SK-N-SH treated with all-trans-retinoic acid at 6 μM for 48 hours (cell line): ENCODE measurements at regions not wholly inside any gene's neighbourhood (a gene's known extent, or its start where the extent isn't known, plus 50 kb on each side); places are given as distances from the start of the nearest gene placed in this dataset.

Experiments
- ATAC-seq: fragments of 200-7000 bp; cut with Tn5 transposase; 3 replicates; pipeline ENCODE4 v1.9.1; 2020; ENCODE audit warnings: mild to moderate bottlenecking, moderate library complexity
- ARNTL ChIP-seq: fragments of 450-650 bp; formaldehyde crosslinking; IDR thresholded peaks from 2 replicates; pipeline ENCODE4 v1.5.0; 2020; ENCODE audit warnings: low read depth, mild to moderate bottlenecking, moderate library complexity, borderline replicate concordance
- BACH2 ChIP-seq: fragments of 250-450 bp; sonication (Bioruptor Pico); IDR thresholded peaks from 2 replicates; pipeline ENCODE4 v1.9.0; 2021; ENCODE audit warnings: mild to moderate bottlenecking, borderline replicate concordance
- CSDC2 ChIP-seq: fragments of 250-450 bp; sonication (Bioruptor Pico); IDR thresholded peaks from 2 replicates; pipeline ENCODE4 v1.5.0; 2020; ENCODE audit warnings: mild to moderate bottlenecking, moderate library complexity
- CSRNP3 ChIP-seq: fragments of 250-450 bp; sonication (Bioruptor Pico); IDR thresholded peaks from 2 replicates; pipeline ENCODE4 v1.5.1; 2021; ENCODE audit warnings: mild to moderate bottlenecking, moderate library complexity
- GLIS3 ChIP-seq: fragments of 250-450 bp; sonication (Bioruptor Pico); IDR thresholded peaks from 2 replicates; pipeline ENCODE4 v1.5.0; 2020; ENCODE audit warnings: mild to moderate bottlenecking, moderate library complexity
- ISL1 ChIP-seq: fragments of 250-450 bp; sonication (Bioruptor Pico); IDR thresholded peaks from 2 replicates; pipeline ENCODE4 v2.1.2; 2022; ENCODE audit warnings: mild to moderate bottlenecking, moderate library complexity
- OSR1 ChIP-seq: fragments of 250-450 bp; sonication (Bioruptor Pico); IDR thresholded peaks from 2 replicates; pipeline ENCODE4 v1.8.0; 2022; ENCODE audit warnings: moderate library complexity, mild to moderate bottlenecking, inconsistent platforms
- POU6F1 ChIP-seq: fragments of 250-450 bp; sonication (Bioruptor Pico); IDR thresholded peaks from 2 replicates; pipeline ENCODE4 v1.8.0; 2021; ENCODE audit warnings: low read depth, mild to moderate bottlenecking, moderate library complexity, borderline replicate concordance
- PPARA ChIP-seq: fragments of 250-450 bp; sonication (Bioruptor Pico); IDR thresholded peaks from 2 replicates; pipeline ENCODE4 v1.5.0; 2020; ENCODE audit warnings: mild to moderate bottlenecking, borderline replicate concordance
- RARB ChIP-seq: fragments of 250-450 bp; sonication (Bioruptor Pico); IDR thresholded peaks from 2 replicates; pipeline ENCODE4 v1.8.0; 2021; ENCODE audit warnings: mild to moderate bottlenecking, moderate library complexity
- SNAI2 ChIP-seq: fragments of 250-450 bp; sonication (Bioruptor Pico); IDR thresholded peaks from 2 replicates; pipeline ENCODE4 v1.5.0; 2020; ENCODE audit warnings: mild to moderate bottlenecking, moderate library complexity
- TCF4 ChIP-seq: fragments of 250-450 bp; sonication (Bioruptor Pico); IDR thresholded peaks from 2 replicates; pipeline ENCODE4 v1.8.0; 2021; ENCODE audit warnings: mild to moderate bottlenecking, moderate library complexity, borderline replicate concordance
- TOX ChIP-seq: fragments of 250-450 bp; sonication (Bioruptor Pico); IDR thresholded peaks from 2 replicates; pipeline ENCODE4 v1.8.0; 2021; ENCODE audit warnings: mild to moderate bottlenecking, moderate library complexity, borderline replicate concordance
- ZC3H10 ChIP-seq: fragments of 250-450 bp; sonication (Bioruptor Pico); IDR thresholded peaks from 2 replicates; pipeline ENCODE4 v1.5.1; 2021; ENCODE audit warnings: mild to moderate bottlenecking, moderate library complexity
- ZFP3 ChIP-seq: fragments of 250-450 bp; sonication (Bioruptor Pico); IDR thresholded peaks from 2 replicates; pipeline ENCODE4 v1.5.0; 2020; ENCODE audit warnings: mild to moderate bottlenecking, moderate library complexity
- ZFP30 ChIP-seq: fragments of 450-650 bp; formaldehyde crosslinking; IDR thresholded peaks from 2 replicates; pipeline ENCODE4 v1.5.0; 2022; ENCODE audit warnings: mild to moderate bottlenecking, moderate library complexity
- ZNF565 ChIP-seq: fragments of 450-650 bp; formaldehyde crosslinking; conservative IDR thresholded peaks from 2 replicates; pipeline ENCODE4 v1.5.0; 2020; ENCODE audit warnings: low read depth, mild to moderate bottlenecking, moderate library complexity
- ZNF70 ChIP-seq: fragments of 450-650 bp; formaldehyde crosslinking; IDR thresholded peaks from 2 replicates; pipeline ENCODE4 v1.5.0; 2020; ENCODE audit warnings: mild to moderate bottlenecking, moderate library complexity
- ZNF8 ChIP-seq: fragments of 450-650 bp; formaldehyde crosslinking; IDR thresholded peaks from 2 replicates; pipeline ENCODE4 v1.5.0; 2020; ENCODE audit warnings: mild to moderate bottlenecking, moderate library complexity
- TF ChIP-seq, protein P1 (sequence below): fragments of 250-450 bp; sonication (Bioruptor Pico); IDR thresholded peaks from 2 replicates; pipeline ENCODE4 v1.5.1; 2020; ENCODE audit warnings: low read depth, mild to moderate bottlenecking, moderate library complexity
- TF ChIP-seq, protein P2 (sequence below): fragments of 250-450 bp; sonication (Bioruptor Pico); IDR thresholded peaks from 2 replicates; pipeline ENCODE4 v1.8.0; 2020; ENCODE audit warnings: mild to moderate bottlenecking, moderate library complexity, borderline replicate concordance
- TF ChIP-seq, protein P3 (sequence below): fragments of 250-450 bp; sonication (Bioruptor Pico); IDR thresholded peaks from 2 replicates; pipeline ENCODE4 v1.5.0; 2020; ENCODE audit warnings: mild to moderate bottlenecking, moderate library complexity

GRCh38 chr14:101137234-101137633, 233.7 kb upstream of the RTL1 start:
- TF ChIP-seq GLIS3 (CRISPR knock-in tag) (no peak), TCF4 (CRISPR knock-in tag) (no peak), ZNF8 (CRISPR knock-in tag) (no peak), CSDC2 (CRISPR knock-in tag) (no peak), ZFP3 (CRISPR knock-in tag) (no peak), SNAI2 (CRISPR knock-in tag) (no peak), ARNTL (CRISPR knock-in tag) (no peak), BACH2 (CRISPR knock-in tag) (no peak), TOX (no peak), OSR1 (no peak), PPARA (no peak), POU6F1 (CRISPR knock-in tag) (no peak), CSRNP3 (CRISPR knock-in tag) (no peak), ZNF565 (no peak), ZFP30 (CRISPR knock-in tag) (no peak), ZC3H10 (CRISPR knock-in tag) (no peak)
- TF ChIP-seq, protein P1, sequence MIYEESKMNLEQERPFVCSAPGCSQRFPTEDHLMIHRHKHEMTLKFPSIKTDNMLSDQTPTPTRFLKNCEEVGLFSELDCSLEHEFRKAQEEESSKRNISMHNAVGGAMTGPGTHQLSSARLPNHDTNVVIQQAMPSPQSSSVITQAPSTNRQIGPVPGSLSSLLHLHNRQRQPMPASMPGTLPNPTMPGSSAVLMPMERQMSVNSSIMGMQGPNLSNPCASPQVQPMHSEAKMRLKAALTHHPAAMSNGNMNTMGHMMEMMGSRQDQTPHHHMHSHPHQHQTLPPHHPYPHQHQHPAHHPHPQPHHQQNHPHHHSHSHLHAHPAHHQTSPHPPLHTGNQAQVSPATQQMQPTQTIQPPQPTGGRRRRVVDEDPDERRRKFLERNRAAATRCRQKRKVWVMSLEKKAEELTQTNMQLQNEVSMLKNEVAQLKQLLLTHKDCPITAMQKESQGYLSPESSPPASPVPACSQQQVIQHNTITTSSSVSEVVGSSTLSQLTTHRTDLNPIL (CRISPR knock-in tag) = no peak
- TF ChIP-seq, protein P2, sequence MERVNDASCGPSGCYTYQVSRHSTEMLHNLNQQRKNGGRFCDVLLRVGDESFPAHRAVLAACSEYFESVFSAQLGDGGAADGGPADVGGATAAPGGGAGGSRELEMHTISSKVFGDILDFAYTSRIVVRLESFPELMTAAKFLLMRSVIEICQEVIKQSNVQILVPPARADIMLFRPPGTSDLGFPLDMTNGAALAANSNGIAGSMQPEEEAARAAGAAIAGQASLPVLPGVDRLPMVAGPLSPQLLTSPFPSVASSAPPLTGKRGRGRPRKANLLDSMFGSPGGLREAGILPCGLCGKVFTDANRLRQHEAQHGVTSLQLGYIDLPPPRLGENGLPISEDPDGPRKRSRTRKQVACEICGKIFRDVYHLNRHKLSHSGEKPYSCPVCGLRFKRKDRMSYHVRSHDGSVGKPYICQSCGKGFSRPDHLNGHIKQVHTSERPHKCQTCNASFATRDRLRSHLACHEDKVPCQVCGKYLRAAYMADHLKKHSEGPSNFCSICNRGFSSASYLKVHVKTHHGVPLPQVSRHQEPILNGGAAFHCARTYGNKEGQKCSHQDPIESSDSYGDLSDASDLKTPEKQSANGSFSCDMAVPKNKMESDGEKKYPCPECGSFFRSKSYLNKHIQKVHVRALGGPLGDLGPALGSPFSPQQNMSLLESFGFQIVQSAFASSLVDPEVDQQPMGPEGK (CRISPR knock-in tag) = no peak
- TF ChIP-seq, protein P3, sequence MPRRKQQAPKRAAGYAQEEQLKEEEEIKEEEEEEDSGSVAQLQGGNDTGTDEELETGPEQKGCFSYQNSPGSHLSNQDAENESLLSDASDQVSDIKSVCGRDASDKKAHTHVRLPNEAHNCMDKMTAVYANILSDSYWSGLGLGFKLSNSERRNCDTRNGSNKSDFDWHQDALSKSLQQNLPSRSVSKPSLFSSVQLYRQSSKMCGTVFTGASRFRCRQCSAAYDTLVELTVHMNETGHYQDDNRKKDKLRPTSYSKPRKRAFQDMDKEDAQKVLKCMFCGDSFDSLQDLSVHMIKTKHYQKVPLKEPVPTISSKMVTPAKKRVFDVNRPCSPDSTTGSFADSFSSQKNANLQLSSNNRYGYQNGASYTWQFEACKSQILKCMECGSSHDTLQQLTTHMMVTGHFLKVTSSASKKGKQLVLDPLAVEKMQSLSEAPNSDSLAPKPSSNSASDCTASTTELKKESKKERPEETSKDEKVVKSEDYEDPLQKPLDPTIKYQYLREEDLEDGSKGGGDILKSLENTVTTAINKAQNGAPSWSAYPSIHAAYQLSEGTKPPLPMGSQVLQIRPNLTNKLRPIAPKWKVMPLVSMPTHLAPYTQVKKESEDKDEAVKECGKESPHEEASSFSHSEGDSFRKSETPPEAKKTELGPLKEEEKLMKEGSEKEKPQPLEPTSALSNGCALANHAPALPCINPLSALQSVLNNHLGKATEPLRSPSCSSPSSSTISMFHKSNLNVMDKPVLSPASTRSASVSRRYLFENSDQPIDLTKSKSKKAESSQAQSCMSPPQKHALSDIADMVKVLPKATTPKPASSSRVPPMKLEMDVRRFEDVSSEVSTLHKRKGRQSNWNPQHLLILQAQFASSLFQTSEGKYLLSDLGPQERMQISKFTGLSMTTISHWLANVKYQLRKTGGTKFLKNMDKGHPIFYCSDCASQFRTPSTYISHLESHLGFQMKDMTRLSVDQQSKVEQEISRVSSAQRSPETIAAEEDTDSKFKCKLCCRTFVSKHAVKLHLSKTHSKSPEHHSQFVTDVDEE (CRISPR knock-in tag) = no peak
- no peak for ATAC-seq

DNA sequence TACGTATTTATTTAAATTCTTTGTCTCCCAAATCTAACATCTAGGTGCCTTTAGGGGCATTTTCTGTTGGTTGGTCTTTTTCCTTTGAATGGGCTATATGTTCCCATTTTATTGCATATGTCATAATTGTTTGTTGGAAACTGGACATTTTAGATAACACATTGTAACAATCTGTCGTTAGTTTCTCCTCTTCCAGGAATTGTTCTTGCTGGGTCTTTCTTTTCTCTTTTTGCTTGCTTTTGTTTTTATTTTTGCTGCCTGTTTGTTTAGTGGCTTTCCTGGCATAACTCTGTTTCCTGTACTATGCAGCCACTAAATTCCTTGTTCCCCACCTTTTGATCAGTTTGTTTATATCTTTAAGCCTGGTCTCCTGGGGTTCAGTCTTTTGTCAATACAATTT, 244.3 kb upstream of the RTL1 start:
- TF ChIP-seq, protein P1 (CRISPR knock-in tag) = no peak
- TF ChIP-seq TOX (no peak), RARB (CRISPR knock-in tag) (no peak), ZC3H10 (CRISPR knock-in tag) (no peak), OSR1 (no peak), SNAI2 (CRISPR knock-in tag) (no peak)

DNA sequence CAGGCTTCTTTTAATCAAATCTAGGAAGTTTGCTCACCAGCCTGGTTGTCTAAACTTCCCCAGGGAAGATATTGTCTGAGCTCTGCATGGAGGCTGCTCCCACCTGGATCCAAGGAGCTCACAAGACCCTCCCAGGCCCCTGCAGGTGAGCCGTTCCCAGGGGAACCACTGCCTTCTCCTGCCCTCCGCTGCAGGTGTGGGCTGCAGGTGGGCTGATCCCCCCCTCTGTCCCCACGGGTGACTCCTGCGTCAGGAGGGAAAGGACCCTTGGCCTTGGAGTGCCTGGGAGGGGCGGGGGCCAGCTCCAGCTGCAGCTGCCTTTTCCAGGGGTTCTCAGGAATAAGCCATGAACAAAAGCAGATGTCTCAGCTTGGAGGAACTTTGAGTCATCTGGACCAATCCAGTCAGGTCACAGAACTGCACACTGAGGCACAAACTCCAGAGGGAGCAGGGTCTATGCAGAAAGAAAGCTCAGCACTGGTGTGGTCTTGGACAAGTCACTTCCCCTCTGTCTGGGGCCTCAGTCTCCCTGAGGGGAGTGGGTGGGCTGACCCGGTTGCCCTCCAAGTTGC, 246.6 kb upstream of the RTL1 start:
- TF ChIP-seq ISL1 (CRISPR knock-in tag) (no peak), CSDC2 (CRISPR knock-in tag) (no peak), ZNF70 (CRISPR knock-in tag) (no peak), RARB (CRISPR knock-in tag) (no peak)
- TF ChIP-seq, protein P3 (CRISPR knock-in tag) = no peak
- TF ChIP-seq, protein P2 (CRISPR knock-in tag) = no peak
- TF ChIP-seq, all 23 proteins: peak for 0
- ATAC-seq = no peak

More for the DNA sequence above, 244.3 kb upstream of the RTL1 start:
- ATAC-seq = no peak
